ENCODE measurements at regions not wholly inside any gene's neighbourhood (a gene's known extent, or its start where the extent isn't known, plus 50 kb on each side); places are given as distances from the start of the nearest gene placed in this dataset.

GRCh38 chr5:52694648-52695047 is 93.1 kb upstream of the ITGA1 start:
- DNase-seq (ENCODE audit: low read depth), result no peak
- TF ChIP-seq CTCF (IDR thresholded peaks at IDR 0.05; ENCODE audit: insufficient read depth, low read length), result no peak
- no peak overlapping the region for H3K4me3 ChIP-seq (ENCODE audit: low read depth, low read length)

GRCh38 chr5:52702877-52703276 is 84.8 kb upstream of the ITGA1 start:
- TF ChIP-seq CTCF (IDR thresholded peaks at IDR 0.05; ENCODE audit: insufficient read depth, low read length), result no peak
- no peak for DNase-seq (ENCODE audit: low read depth)
- no peak overlapping the region for H3K4me3 ChIP-seq (ENCODE audit: low read depth, low read length)

GRCh38 chr5:52703321-52703720 is 84.4 kb upstream of the ITGA1 start:
- TF ChIP-seq CTCF (IDR thresholded peaks at IDR 0.05; ENCODE audit: insufficient read depth, low read length), result no peak
- no peak for DNase-seq (ENCODE audit: low read depth)
- no peak overlapping the region for H3K4me3 ChIP-seq (ENCODE audit: low read depth, low read length)

- H3K4me3 ChIP-seq (ENCODE audit: low read depth, low read length), result no peak overlapping the region
- DNase-seq (ENCODE audit: low read depth), result no peak
- TF ChIP-seq CTCF (IDR thresholded peaks at IDR 0.05; ENCODE audit: insufficient read depth, low read length), result no peak
These were observed 82.0 kb upstream of the ITGA1 start for GRCh38 chr5:52705720-52706119.

GRCh38 chr5:52706775-52707174 is 80.9 kb upstream of the ITGA1 start:
- DNase-seq (ENCODE audit: low read depth), result no peak
- H3K4me3 ChIP-seq (ENCODE audit: low read depth, low read length), result no peak overlapping the region
- TF ChIP-seq CTCF (IDR thresholded peaks at IDR 0.05; ENCODE audit: insufficient read depth, low read length), result no peak

GRCh38 chr5:52707616-52708015 is 80.1 kb upstream of the ITGA1 start:
- DNase-seq (ENCODE audit: low read depth), result no peak
- TF ChIP-seq CTCF (IDR thresholded peaks at IDR 0.05; ENCODE audit: insufficient read depth, low read length), result no peak
- no peak overlapping the region for H3K4me3 ChIP-seq (ENCODE audit: low read depth, low read length)

- H3K4me3 ChIP-seq (ENCODE audit: low read depth, low read length), result no peak overlapping the region
- TF ChIP-seq CTCF (IDR thresholded peaks at IDR 0.05; ENCODE audit: insufficient read depth, low read length), result no peak
- DNase-seq (ENCODE audit: low read depth), result no peak
These were observed 79.3 kb upstream of the ITGA1 start for GRCh38 chr5:52708463-52708862.

All from fibroblast of the aortic adventitia (primary cell).